ENCODE measurements at regions not wholly inside any gene's neighbourhood (a gene's known extent, or its start where the extent isn't known, plus 50 kb on each side); places are given as distances from the start of the nearest gene placed in this dataset.
"Not testable (repeated sequence)": the region's sequence is repeated elsewhere in the genome, so short reads cannot be mapped to it uniquely, and the experiment has no call there.

DNA sequence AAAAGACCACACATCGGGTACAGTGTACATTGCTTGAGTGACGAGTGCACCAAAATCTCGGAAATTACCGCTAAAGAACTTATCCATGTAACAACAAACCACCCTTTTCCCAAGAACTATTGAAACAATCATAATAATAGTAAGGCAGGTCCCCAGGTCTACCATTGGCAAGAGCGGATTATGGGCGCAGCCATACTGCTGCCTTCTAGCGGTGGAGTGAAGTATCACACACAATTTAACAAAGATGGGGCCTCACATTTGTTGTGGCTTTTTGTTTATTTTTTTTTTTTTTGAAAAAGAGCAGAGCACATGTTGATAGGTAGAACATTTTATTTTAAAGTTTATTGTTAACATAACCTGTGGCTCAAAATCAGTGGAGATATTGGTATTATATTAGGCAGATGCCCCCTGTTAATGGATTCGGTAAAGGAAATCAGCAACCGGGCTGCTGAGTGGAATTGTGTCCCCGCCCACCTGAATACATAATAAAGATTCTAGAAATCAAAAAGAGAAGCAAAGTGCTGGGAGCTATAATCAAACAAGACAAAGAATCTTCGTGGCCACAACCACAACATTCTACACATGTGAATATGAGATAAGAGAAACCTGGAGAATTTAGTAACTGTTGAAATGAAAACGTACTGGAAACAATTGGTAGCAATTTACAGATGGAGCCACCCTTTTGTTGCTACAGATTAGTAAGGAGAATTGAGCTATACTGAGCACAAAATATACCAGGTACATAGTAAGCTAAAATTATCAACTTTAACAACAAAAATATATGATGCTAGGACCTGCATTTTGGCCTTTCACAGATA is 94.2 kb upstream of the EXOC2 start:
- Histone ChIP-seq H3K36me3 (no peaks in the 10 kb centered on the region), H3K9ac (no peak overlapping the region), H3K27ac (no peak overlapping the region), H3K27me3 (no peaks in the 10 kb centered on the region), H4K20me1 (no peaks in the 10 kb centered on the region), H3K4me3 (no peak overlapping the region), H3K9me3 (peaks cover 11% of the 10 kb centered on the region), H3K4me2 (no peak overlapping the region), H3K4me1 (peaks cover 7% of the 10 kb centered on the region)
- TF ChIP-seq Cebpa-rat (IDR thresholded peaks at IDR 0.05): no peak

DNA sequence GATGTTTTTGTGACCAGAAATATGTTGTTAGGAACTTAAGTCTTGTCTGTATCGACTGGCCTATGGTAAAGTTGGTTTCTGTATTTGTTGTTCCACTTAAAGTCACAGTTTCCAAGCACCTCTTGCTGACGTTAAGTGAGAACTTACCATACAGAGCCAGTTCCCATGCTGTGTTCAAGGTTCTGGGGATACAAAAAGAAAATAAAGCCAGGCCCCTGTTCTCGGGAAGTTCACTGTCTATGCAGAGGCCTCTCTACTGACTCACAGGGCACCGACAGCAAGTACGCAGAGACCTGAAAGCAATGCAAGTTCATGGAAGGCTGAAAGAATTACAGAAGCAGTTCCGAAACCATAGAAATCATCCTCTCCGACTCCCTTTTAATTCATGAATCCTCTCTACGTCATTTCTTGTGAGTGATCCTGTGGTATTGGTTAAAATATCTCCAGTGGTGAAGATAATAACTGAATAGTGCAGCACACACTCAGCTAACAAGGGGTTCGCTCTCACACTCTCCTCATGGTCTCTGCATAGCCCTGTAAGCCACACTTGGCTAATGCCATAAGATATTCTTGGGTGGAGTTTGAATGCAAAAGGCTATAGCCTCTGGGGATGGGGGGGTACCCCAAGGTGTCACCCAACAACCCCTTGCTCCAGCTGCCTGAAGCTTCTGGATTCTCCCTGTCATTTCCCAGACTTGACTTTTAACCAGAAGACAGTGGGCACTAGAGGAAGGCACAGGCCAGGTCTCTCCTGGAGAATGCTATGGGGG is 91.2 kb upstream of the EXOC2 start:
- H4K20me1 ChIP-seq: no peaks in the 10 kb centered on the region
- no peak overlapping the region for H3K4me3 ChIP-seq
- H3K9ac ChIP-seq: no peak overlapping the region
- no peaks in the 10 kb centered on the region for H3K27me3 ChIP-seq
- H3K4me1 ChIP-seq: peaks cover 7% of the 10 kb centered on the region
- no peaks in the 10 kb centered on the region for H3K9me3 ChIP-seq
- no peaks in the 10 kb centered on the region for H3K36me3 ChIP-seq
- no peak overlapping the region for H3K27ac ChIP-seq
- H3K4me2 ChIP-seq: no peak overlapping the region
- TF ChIP-seq Cebpa-rat (IDR thresholded peaks at IDR 0.05): no peak

DNA sequence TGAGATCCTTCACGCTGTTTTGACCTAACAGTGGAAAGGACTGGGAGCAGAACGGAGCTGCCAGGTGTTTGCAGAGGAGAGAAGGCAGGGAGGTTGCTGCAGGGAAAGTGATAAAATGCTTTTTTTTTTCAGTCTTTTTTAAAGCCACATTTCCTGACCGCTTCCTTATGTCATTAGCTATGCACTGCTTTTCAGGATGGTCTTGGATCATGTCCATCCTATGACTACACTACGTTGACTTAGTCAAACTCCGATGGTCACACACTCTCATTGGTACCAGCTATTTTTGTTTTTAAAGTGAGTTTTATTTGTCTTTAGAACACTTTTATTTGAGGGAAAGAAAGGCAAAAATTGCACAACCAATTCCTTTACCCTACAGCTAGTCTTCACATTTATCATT is 89.2 kb upstream of the EXOC2 start:
- Histone ChIP-seq H3K27ac (no peak overlapping the region), H3K4me2 (no peak overlapping the region), H4K20me1 (no peaks in the 10 kb centered on the region), H3K27me3 (no peaks in the 10 kb centered on the region), H3K9ac (no peak overlapping the region), H3K36me3 (no peaks in the 10 kb centered on the region), H3K4me3 (no peak overlapping the region), H3K4me1 (no peaks in the 10 kb centered on the region), H3K9me3 (no peaks in the 10 kb centered on the region)
- TF ChIP-seq Cebpa-rat (IDR thresholded peaks at IDR 0.05): no peak

DNA sequence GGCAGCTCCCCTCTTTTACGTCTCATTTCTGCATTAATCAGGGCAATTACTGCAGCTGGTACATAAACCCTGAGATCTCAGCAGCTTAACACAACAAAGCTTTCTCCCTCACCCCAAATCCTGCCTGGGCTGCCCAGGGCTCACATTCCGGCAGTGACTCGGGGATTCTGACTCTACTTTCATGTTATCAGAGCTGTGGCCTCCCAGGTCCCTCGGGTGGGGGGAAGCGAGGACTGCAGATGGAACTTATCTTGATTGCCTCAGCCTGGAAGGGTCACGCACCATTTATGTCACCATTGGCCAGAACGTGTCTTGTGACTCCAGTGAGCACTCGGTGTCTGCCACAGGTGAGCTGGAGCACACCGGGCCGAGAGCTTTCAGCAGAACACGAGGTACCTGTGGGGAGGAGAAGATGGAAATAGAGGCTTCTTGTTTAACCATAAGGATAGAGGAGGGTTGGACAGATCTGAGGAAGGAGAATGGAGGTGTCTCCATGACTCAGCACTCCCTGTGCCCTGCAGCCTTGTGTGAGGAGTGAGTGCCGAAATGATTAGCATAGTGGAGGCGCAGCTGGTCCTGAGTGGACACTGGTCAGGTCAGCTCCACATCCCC is 88.5 kb upstream of the EXOC2 start:
- Histone ChIP-seq H3K36me3 (no peaks in the 10 kb centered on the region), H3K9ac (no peak overlapping the region), H3K4me3 (no peak overlapping the region), H3K27me3 (no peaks in the 10 kb centered on the region), H4K20me1 (no peaks in the 10 kb centered on the region), H3K27ac (no peak overlapping the region), H3K9me3 (no peaks in the 10 kb centered on the region), H3K4me1 (no peaks in the 10 kb centered on the region), H3K4me2 (no peak overlapping the region)
- no peak for TF ChIP-seq Cebpa-rat (IDR thresholded peaks at IDR 0.05)

DNA sequence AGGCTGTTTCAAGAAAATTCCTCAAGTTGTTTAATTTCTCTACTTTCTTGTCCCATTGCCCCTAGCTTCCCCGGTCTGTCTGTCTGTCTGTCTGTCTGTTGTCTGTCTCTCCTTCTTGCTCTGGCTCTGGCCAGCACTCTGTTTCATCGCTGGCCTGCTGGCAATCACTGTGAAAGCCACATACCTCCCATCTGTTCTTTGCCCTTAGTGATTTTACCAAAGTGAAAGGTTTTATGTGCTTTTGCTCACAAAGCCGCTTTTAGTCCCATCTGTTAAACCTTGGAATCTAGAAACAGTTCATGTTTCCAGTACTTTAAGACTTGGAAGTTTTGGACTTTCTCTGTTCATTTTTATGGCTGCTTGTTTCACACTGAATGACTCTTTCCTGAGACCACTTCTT is 87.8 kb upstream of the EXOC2 start:
- Histone ChIP-seq H3K4me2 (no peak overlapping the region), H3K9me3 (no peaks in the 10 kb centered on the region), H3K27ac (no peak overlapping the region), H4K20me1 (no peaks in the 10 kb centered on the region), H3K36me3 (no peaks in the 10 kb centered on the region), H3K4me3 (no peak overlapping the region), H3K9ac (no peak overlapping the region), H3K27me3 (no peaks in the 10 kb centered on the region), H3K4me1 (no peaks in the 10 kb centered on the region)
- no peak for TF ChIP-seq Cebpa-rat (IDR thresholded peaks at IDR 0.05)

DNA sequence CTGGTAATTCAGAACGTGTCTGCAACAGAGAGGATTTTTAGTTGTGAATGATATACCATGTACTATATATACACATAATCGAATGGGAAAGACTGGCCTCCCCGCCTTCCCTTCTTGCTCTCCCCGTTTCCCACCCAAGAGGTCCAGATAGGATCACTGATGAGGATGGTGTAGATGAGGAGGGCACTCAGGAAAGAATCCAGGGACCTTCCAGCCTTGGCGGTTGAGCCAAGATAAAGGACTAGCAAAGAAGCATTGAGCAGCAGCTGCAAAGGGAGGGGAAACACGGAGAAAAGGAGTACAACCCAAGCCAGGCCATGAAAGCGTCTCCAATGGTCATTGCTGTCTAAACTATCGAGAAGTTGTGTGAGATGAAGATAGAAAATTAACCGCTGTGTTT is 84.0 kb upstream of the EXOC2 start:
- no peak for TF ChIP-seq Cebpa-rat (IDR thresholded peaks at IDR 0.05)
- no peaks in the 10 kb centered on the region for H3K27me3 ChIP-seq
- no peaks in the 10 kb centered on the region for H3K36me3 ChIP-seq

DNA sequence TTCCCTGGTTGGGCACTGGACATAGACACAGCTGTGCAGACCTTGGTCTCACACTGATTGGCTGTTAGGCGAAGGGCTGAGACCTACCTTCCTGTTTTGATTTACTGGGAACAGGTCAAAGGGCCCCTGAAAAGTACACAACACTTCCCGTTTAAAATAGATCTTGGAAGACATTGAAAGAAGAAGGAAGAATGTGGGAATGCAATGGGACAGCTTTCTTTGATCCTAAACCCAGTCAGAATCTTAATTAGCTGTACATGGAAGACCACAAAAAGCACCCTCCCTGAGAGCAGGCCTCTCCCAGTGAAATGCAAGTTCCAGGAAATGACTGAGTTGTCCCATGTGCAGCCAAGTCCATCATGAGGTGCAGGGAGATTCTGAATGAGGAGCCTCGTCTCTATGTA is 83.6 kb upstream of the EXOC2 start:
- Histone ChIP-seq H3K9me3 (no peaks in the 10 kb centered on the region), H3K4me1 (no peaks in the 10 kb centered on the region), H3K4me2 (no peak overlapping the region), H4K20me1 (no peaks in the 10 kb centered on the region), H3K4me3 (no peak overlapping the region), H3K27ac (no peak overlapping the region), H3K36me3 (no peaks in the 10 kb centered on the region), H3K27me3 (no peaks in the 10 kb centered on the region), H3K9ac (no peak overlapping the region)
- TF ChIP-seq Cebpa-rat (IDR thresholded peaks at IDR 0.05): no peak

More for the DNA sequence above, 84.0 kb upstream of the EXOC2 start:
- Histone ChIP-seq H4K20me1 (no peaks in the 10 kb centered on the region), H3K4me1 (no peaks in the 10 kb centered on the region), H3K4me2 (no peak overlapping the region), H3K9me3 (no peaks in the 10 kb centered on the region), H3K27ac (no peak overlapping the region), H3K4me3 (no peak overlapping the region), H3K9ac (no peak overlapping the region)

DNA sequence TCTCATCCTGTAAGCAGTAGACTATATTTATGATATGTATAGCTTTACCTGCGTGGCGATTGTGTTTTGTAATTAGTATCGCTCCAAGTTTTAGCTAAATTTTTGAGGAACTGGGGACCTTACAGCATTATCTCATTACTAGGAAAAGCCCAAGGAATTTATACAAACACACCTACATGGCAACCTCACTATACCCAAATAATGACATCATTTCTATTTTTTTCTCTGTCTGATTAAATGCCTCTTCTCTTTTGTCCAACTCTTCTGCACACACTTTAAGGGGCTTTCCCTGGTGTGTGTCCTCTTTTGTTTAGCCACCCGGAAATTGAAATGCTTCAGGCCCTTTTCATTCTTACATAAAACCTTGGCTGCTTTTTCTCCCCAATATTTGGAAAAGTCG is 82.9 kb upstream of the EXOC2 start:
- H3K4me3 ChIP-seq: no peak overlapping the region
- no peaks in the 10 kb centered on the region for H3K4me1 ChIP-seq
- no peaks in the 10 kb centered on the region for H4K20me1 ChIP-seq
- H3K9ac ChIP-seq: no peak overlapping the region
- H3K9me3 ChIP-seq: no peaks in the 10 kb centered on the region
- no peak overlapping the region for H3K27ac ChIP-seq
- H3K4me2 ChIP-seq: no peak overlapping the region
- no peak for TF ChIP-seq Cebpa-rat (IDR thresholded peaks at IDR 0.05)
- no peaks in the 10 kb centered on the region for H3K36me3 ChIP-seq
- no peaks in the 10 kb centered on the region for H3K27me3 ChIP-seq

DNA sequence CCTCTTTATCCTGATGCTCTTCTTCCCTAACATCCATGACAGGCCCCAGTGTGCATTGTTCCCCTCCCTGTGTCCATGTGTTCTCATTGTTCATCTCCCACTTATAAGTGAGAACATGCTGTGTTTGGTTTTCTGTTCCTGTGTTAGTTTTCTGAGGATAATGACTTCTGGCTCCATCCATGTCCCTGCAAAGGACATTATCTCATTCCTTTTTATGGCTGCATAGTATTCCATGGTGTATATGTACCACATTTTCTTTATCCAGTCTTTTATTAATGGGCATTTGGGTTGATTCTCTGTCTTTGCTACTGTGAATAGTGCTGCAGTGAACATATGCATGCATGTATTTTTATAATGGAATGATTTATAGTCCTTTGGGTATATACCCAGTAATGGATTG is 78.7 kb upstream of the EXOC2 start:
- H3K9me3 ChIP-seq, H3K4me1 ChIP-seq, H3K9ac ChIP-seq, H3K4me3 ChIP-seq, H3K4me2 ChIP-seq, H3K27ac ChIP-seq, H3K36me3 ChIP-seq, H3K27me3 ChIP-seq, H4K20me1 ChIP-seq: not testable (repeated sequence)

All from BLaER1 (cell line).